ENCODE measurements at regions not wholly inside any gene's neighbourhood (a gene's known extent, or its start where the extent isn't known, plus 50 kb on each side); places are given as distances from the start of the nearest gene placed in this dataset.
A peak's percentile ranks its signal among the peaks of the same experiment; 100 is the strongest.

GRCh38 chr4:140316799-140317198 is 56.6 kb upstream of the SCOC start:
- DNase-seq (ENCODE audit: low spot score in 2 of 2), result no peak
- no peaks in the 10 kb centered on the region for H3K9me3 ChIP-seq
- no peaks in the 10 kb centered on the region for H3K36me3 ChIP-seq (replicated peaks)
- H3K27me3 ChIP-seq (ENCODE audit: low read depth), result peaks cover 4% of the 10 kb centered on the region; the same call in 1 of the 2 replicates
- peaks cover 18% of the 10 kb centered on the region for H3K4me1 ChIP-seq
- in situ Hi-C loops (cut with MboI; ENCODE audit: low sequenced_read_pairs), result no loop called here
- no peak overlapping the region for H3K4me3 ChIP-seq

DNA sequence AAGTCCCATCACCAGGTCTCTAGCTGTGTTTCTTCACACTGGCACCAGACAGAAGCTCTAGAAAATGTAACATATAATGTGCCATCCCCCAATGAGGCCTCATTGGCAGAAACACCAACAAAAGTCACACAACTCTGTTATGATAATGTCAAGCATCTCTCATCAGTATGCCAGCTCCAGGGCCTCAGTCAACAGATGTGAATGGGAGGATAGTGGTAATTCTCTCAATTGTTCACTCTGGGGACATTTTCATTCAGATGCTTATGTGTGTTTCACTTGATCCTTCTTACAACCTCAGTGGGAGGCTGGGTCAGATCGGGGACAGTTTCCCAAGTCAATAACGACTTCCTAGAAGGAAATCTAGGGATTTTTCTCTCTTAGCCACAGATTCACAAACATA is 57.5 kb upstream of the SCOC start:
- H3K9me3 ChIP-seq, result no peaks in the 10 kb centered on the region
- no peak overlapping the region for H3K4me3 ChIP-seq
- in situ Hi-C loops (cut with MboI; ENCODE audit: low sequenced_read_pairs), result no loop called here
- H3K4me1 ChIP-seq, result peaks cover 18% of the 10 kb centered on the region
- no peaks in the 10 kb centered on the region for H3K36me3 ChIP-seq (replicated peaks)
- peaks cover 7% of the 10 kb centered on the region; the same call in 1 of the 2 replicates for H3K27me3 ChIP-seq (ENCODE audit: low read depth)
- peak; percentile 67 to 94 for DNase-seq (ENCODE audit: low spot score in 2 of 2)

- peaks cover 6% of the 10 kb centered on the region; the same call in 1 of the 2 replicates for H3K27me3 ChIP-seq (ENCODE audit: low read depth)
- H3K4me1 ChIP-seq, result peaks cover 18% of the 10 kb centered on the region
- H3K36me3 ChIP-seq (replicated peaks), result no peaks in the 10 kb centered on the region
- no peak for DNase-seq (ENCODE audit: low spot score in 2 of 2)
- H3K4me3 ChIP-seq, result no peak overlapping the region
- no peaks in the 10 kb centered on the region for H3K9me3 ChIP-seq
- in situ Hi-C loops (cut with MboI; ENCODE audit: low sequenced_read_pairs), result no loop called here
Measured at GRCh38 chr4:140315438-140315837, 58.0 kb upstream of the SCOC start.

DNA sequence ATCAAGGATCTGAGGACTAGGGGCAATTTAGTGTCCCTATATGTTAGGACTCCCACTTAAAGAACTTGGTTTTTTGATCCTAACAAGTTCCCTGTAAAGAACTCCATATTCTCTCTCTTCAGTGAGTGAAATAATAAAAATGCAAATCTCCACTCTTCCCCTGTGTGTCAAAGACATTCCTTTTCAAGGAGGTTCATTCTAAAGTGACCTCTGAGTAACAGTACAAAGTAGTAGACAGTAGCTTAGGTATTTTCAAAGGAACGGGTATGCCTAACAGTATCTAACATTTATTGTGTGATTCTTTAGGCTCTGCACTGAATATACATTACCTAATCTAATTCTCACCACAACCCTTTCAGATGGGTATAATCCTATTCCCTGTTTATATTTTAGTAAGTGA is 58.4 kb upstream of the SCOC start:
- H3K9me3 ChIP-seq, result no peaks in the 10 kb centered on the region
- no peaks in the 10 kb centered on the region for H3K36me3 ChIP-seq (replicated peaks)
- peak in 1 of 2 experiments; percentile 78 for DNase-seq (ENCODE audit: low spot score in 2 of 2)
- peaks cover 18% of the 10 kb centered on the region for H3K4me1 ChIP-seq
- no peak overlapping the region for H3K4me3 ChIP-seq
- peaks cover 10% of the 10 kb centered on the region; the same call in 1 of the 2 replicates for H3K27me3 ChIP-seq (ENCODE audit: low read depth)
- in situ Hi-C loops (cut with MboI; ENCODE audit: low sequenced_read_pairs), result no loop called here

GRCh38 chr4:140312100-140312499 is 61.3 kb upstream of the SCOC start:
- DNase-seq (ENCODE audit: low spot score in 2 of 2), result no peak
- no peak overlapping the region for H3K4me3 ChIP-seq
- peaks cover 18% of the 10 kb centered on the region for H3K4me1 ChIP-seq
- H3K36me3 ChIP-seq (replicated peaks), result no peaks in the 10 kb centered on the region
- peaks cover 15% of the 10 kb centered on the region; the same call in 1 of the 2 replicates for H3K27me3 ChIP-seq (ENCODE audit: low read depth)
- in situ Hi-C loops (cut with MboI; ENCODE audit: low sequenced_read_pairs), result no loop called here
- no peaks in the 10 kb centered on the region; the same call in 1 of the 2 replicates for H3K9me3 ChIP-seq

DNA sequence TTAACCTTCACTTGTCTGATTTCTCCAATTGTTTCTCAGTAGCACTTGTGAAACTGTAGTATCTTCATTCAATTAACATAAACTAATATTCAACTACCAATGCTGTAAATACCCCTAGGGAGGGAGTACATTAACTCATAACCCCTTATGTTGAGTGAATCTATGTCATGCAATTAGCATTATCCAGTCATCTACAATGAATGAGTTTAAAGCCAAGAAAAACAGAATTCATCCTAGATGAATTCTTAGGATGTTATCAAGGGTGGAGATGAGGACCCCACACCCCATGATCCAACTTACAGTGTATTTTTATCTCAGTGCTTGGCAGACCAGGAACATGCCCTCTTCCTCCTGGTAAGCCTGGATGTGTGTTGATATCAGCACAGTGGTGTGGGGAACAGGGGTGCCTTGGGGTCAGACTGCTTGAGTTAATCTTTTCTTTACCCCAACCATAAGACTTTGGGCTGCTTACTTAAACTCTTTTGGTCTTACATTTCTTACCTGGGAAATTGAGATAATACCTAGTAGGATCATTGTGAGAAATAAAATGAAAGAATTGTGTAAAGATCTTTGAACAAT is 62.1 kb upstream of the SCOC start:
- H3K36me3 ChIP-seq (replicated peaks), result no peaks in the 10 kb centered on the region
- DNase-seq (ENCODE audit: low spot score in 2 of 2), result no peak
- H3K4me3 ChIP-seq, result no peak overlapping the region
- H3K27me3 ChIP-seq (ENCODE audit: low read depth), result peaks cover 15% of the 10 kb centered on the region; the same call in 1 of the 2 replicates
- in situ Hi-C loops (cut with MboI; ENCODE audit: low sequenced_read_pairs), result no loop called here
- H3K9me3 ChIP-seq, result no peaks in the 10 kb centered on the region; the same call in 1 of the 2 replicates
- peaks cover 17% of the 10 kb centered on the region for H3K4me1 ChIP-seq

DNA sequence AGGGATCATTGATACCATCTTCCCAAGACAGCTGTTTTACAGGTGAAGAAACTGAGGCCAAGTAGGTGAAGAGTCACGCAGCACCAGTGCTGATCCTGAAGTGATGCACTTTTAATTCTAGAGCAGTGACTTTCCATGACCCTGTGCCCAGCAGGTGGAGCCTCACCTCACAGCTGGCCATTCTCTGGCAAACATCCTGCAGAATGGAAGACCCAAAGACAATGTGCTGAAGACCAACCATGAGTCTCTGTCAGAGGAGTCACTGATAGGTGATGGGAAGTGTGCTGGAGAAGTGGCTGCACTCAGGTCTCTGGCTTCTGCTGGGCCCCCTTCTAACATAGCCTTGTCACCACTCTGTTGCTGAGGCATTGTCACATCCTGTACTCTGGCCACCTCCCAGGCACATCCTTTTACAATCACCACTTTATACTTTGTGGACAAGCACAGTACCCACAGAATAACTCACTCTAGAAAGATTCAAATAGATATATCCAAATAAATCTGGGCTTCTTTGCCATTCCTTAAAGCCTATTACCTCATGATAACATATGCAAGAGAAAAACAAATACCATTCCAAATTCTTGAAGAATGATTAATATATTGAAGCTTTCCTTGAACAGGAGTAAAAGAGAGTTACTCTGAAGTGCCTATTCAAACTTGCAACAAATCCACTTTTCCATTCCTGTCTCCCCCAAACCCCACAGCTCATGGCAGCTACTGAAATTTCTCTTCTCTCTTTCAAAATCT is 64.1 kb upstream of the SCOC start:
- Histone ChIP-seq H3K36me3 (replicated peaks) (no peaks in the 10 kb centered on the region), H3K9me3 (no peaks in the 10 kb centered on the region; the same call in 1 of the 2 replicates), H3K27me3 (ENCODE audit: low read depth) (peaks cover 15% of the 10 kb centered on the region; the same call in 1 of the 2 replicates), H3K4me1 (no peaks in the 10 kb centered on the region), H3K4me3 (no peak overlapping the region)
- in situ Hi-C loops (cut with MboI; ENCODE audit: low sequenced_read_pairs), result no loop called here
- no peak for DNase-seq (ENCODE audit: low spot score in 2 of 2)

- no peak for DNase-seq (ENCODE audit: low spot score in 2 of 2)
- Histone ChIP-seq H3K9me3 (no peaks in the 10 kb centered on the region; the same call in 1 of the 2 replicates), H3K27me3 (ENCODE audit: low read depth) (peaks cover 15% of the 10 kb centered on the region; the same call in 1 of the 2 replicates), H3K4me1 (no peaks in the 10 kb centered on the region), H3K36me3 (replicated peaks) (no peaks in the 10 kb centered on the region), H3K4me3 (no peak overlapping the region)
- in situ Hi-C loops (cut with MboI; ENCODE audit: low sequenced_read_pairs), result no loop called here
Measured at GRCh38 chr4:140308366-140309123, 64.9 kb upstream of the SCOC start.

DNA sequence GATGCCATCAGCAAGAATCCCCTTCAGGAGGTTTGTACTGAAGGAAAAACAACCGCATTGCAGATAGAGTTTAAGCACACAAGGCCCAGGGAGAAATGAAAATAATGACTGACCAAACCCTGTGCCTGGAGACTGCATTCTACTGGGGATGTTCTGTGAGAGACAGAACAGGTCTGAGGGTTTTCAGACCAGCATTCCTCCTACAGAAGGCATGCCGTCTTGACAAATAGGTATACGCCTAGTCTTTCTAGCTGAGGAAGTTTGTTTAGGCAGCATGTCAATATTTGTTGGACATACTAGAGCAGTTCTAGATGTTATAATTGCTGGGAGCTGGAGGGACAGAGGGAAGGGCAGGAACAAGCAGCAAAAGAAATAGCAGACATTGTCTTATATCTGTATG is 68.4 kb upstream of the SCOC start:
- Histone ChIP-seq H3K27me3 (ENCODE audit: low read depth) (peaks cover 5% of the 10 kb centered on the region; the same call in 1 of the 2 replicates), H3K4me3 (no peak overlapping the region), H3K4me1 (no peaks in the 10 kb centered on the region), H3K36me3 (replicated peaks) (no peaks in the 10 kb centered on the region), H3K9me3 (no peaks in the 10 kb centered on the region; the same call in 1 of the 2 replicates)
- DNase-seq (ENCODE audit: low spot score in 2 of 2), result no peak
- in situ Hi-C loops (cut with MboI; ENCODE audit: low sequenced_read_pairs), result no loop called here

- no peaks in the 10 kb centered on the region; the same call in 1 of the 2 replicates for H3K9me3 ChIP-seq
- H3K27me3 ChIP-seq (ENCODE audit: low read depth), result no peaks in the 10 kb centered on the region; the same call in 1 of the 2 replicates
- H3K36me3 ChIP-seq (replicated peaks), result no peaks in the 10 kb centered on the region
- H3K4me3 ChIP-seq, result no peak overlapping the region
- no peak for DNase-seq (ENCODE audit: low spot score in 2 of 2)
- H3K4me1 ChIP-seq, result no peaks in the 10 kb centered on the region
- in situ Hi-C loops (cut with MboI; ENCODE audit: low sequenced_read_pairs), result no loop called here
Measured at GRCh38 chr4:140304346-140304745, 69.1 kb upstream of the SCOC start.

DNA sequence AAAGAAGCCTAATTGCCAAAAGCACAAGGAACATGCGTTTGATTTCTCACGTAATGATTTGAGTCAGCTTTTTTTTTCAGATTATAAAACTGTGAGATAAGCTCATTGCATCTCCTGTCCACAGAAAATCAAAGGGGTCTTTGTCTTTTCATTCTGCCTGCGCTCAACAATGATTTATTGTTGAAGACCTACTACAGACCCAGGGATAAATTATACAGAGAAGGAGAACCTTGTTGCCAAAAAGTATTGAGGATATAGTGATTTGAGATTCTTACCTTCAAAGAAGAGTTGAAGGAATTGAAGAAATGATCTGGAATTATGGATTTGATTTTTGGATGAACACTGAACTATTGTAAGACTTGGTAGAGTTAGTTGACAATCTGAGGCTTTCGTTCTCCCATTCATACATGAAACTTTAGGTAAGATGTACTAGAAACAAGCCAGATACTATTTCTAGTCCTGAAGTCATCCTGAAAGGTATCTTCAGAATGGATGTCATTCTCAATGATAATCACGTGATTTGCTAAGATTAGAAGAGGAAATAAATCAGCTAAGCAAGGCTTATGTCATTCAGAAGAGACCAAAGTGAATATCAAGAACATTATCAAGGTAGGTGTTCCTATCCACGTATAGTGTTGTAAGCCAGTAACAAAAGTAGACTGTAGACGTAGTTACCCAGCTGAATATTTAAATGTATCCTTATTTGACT is 71.1 kb upstream of the SCOC start:
- DNase-seq (ENCODE audit: low spot score in 2 of 2), result no peak
- Histone ChIP-seq H3K27me3 (ENCODE audit: low read depth) (no peaks in the 10 kb centered on the region), H3K9me3 (no peaks in the 10 kb centered on the region), H3K36me3 (replicated peaks) (no peaks in the 10 kb centered on the region), H3K4me3 (no peak overlapping the region), H3K4me1 (no peaks in the 10 kb centered on the region)
- in situ Hi-C loops (cut with MboI; ENCODE audit: low sequenced_read_pairs), result no loop called here

GRCh38 chr4:140300271-140300970 is 73.0 kb upstream of the SCOC start:
- Histone ChIP-seq H3K4me3 (no peak overlapping the region), H3K9me3 (no peaks in the 10 kb centered on the region), H3K27me3 (ENCODE audit: low read depth) (no peaks in the 10 kb centered on the region), H3K4me1 (peaks cover 11% of the 10 kb centered on the region), H3K36me3 (replicated peaks) (no peaks in the 10 kb centered on the region)
- DNase-seq (ENCODE audit: low spot score in 2 of 2), result no peak
- in situ Hi-C loops (cut with MboI; ENCODE audit: low sequenced_read_pairs), result no loop called here

DNA sequence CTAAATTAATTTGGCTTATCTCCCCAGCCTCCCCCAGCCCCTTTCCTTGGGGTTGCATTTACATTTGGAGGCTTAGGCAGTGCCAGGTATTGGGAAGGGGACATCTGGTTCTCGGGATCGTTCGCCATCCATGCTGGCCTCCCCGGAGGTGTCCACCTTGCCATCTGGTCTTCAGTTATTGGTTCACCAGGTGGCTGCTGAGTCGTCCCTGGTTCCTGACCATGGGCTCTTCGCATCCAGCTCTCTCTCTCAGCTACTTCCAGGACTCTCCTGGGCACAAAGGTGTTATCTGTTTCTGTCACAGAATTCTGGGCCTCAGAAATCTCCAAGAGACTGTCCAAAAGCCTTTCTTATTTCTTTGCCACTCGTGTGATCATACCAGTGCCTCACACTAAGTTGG is 75.4 kb upstream of the SCOC start:
- Histone ChIP-seq H3K27me3 (ENCODE audit: low read depth) (no peaks in the 10 kb centered on the region), H3K4me1 (peaks cover 11% of the 10 kb centered on the region), H3K9me3 (no peaks in the 10 kb centered on the region), H3K36me3 (replicated peaks) (no peaks in the 10 kb centered on the region), H3K4me3 (no peak overlapping the region)
- in situ Hi-C loops (cut with MboI; ENCODE audit: low sequenced_read_pairs), result no loop called here
- no peak for DNase-seq (ENCODE audit: low spot score in 2 of 2)
